Caco-2 (cell line): ENCODE measurements at regions not wholly inside any gene's neighbourhood (a gene's known extent, or its start where the extent isn't known, plus 50 kb on each side); places are given as distances from the start of the nearest gene placed in this dataset.

Experiments
- BruUV-seq: library from RNA; stranded (reverse); fragments of 400-500 nt; replicated peaks from 2 replicates; lab custom pipeline; 2021; lab: Mats Ljungman, UMichigan
- CTCF ChIA-PET: fragments of 300-600 bp; sonication (Branson Sonifier 250); formaldehyde crosslinking; loops from one replicate; lab custom pipeline; 2022; ENCODE audit warnings: antibody characterized with exemption; lab: Charles Lee
- POLR2A ChIA-PET: fragments of 300-600 bp; sonication (Branson Sonifier 250); formaldehyde crosslinking; loops from one replicate; lab custom pipeline; 2022; ENCODE audit warnings: antibody characterized with exemption; lab: Charles Lee
- DNase-seq, 2 experiments: peaks; one replicate each; pipeline versions ENCODE4 v3.0.0 to v3.0.0-alpha.2; 2020 to 2022
- H3K27me3 ChIP-seq: replicated peaks from 2 replicates; pipeline ENCODE4 v1.6.0; 2011; ENCODE audit warnings: low read length; ENCODE audit not compliant: control insufficient read depth, insufficient read depth
- H3K36me3 ChIP-seq: 2 replicates; pipeline ENCODE4 v1.5.1; 2011; ENCODE audit warnings: low read length; ENCODE audit not compliant: control insufficient read depth, insufficient read depth
- H3K4me1 ChIP-seq: fragments of 250-450 bp; sonication (Bioruptor Pico); 2 replicates; pipeline ENCODE4 v1.5.1; 2020; ENCODE audit warnings: mild to moderate bottlenecking
- H3K4me3 ChIP-seq: 2 replicates; pipeline ENCODE4 v1.5.1; 2011; ENCODE audit warnings: low read depth, mild to moderate bottlenecking, control low read depth, low read length
- H3K9me3 ChIP-seq: fragments of 250-450 bp; sonication (Bioruptor Pico); 2 replicates; pipeline ENCODE4 v1.5.1; 2020; ENCODE audit warnings: mild to moderate bottlenecking, moderate library complexity
- H3K27ac Mint-ChIP-seq: one replicate; pipeline ENCODE4 v1.8.0; 2022; ENCODE audit warnings: mixed read lengths; ENCODE audit not compliant: unreplicated experiment
- H3K27me3 Mint-ChIP-seq: one replicate; pipeline ENCODE4 v1.8.0; 2022; ENCODE audit warnings: mixed read lengths; ENCODE audit not compliant: insufficient read depth, unreplicated experiment
- H3K36me3 Mint-ChIP-seq: one replicate; pipeline ENCODE4 v1.8.0; 2022; ENCODE audit warnings: mild to moderate bottlenecking, mixed read lengths; ENCODE audit not compliant: insufficient read depth, unreplicated experiment
- H3K4me1 Mint-ChIP-seq: one replicate; pipeline ENCODE4 v1.8.0; 2022; ENCODE audit warnings: low read depth, mixed read lengths; ENCODE audit not compliant: unreplicated experiment
- H3K4me3 Mint-ChIP-seq: one replicate; pipeline ENCODE4 v1.8.0; 2022; ENCODE audit warnings: mild to moderate bottlenecking, moderate library complexity, mixed read lengths; ENCODE audit not compliant: unreplicated experiment
- H3K9me3 Mint-ChIP-seq: one replicate; pipeline ENCODE4 v1.8.0; 2022; ENCODE audit warnings: mixed read lengths; ENCODE audit not compliant: unreplicated experiment
- CTCF ChIP-seq, 2 experiments: fragments of 200-600 bp in 1 of 2; IDR thresholded peaks; 1 replicate in 1 of 2; 2 replicates in 1 of 2; pipeline versions ENCODE4 v1.5.1 to v1.8.0; 2011 to 2022; ENCODE audit warnings: antibody characterized with exemption in 1 of 2, control low read depth in 1 of 2, inconsistent platforms in 1 of 2, low read depth in 1 of 2, low read length in 1 of 2, mild to moderate bottlenecking in 1 of 2, moderate library complexity in 1 of 2; ENCODE audit not compliant: insufficient read depth in 1 of 2, severe bottlenecking in 1 of 2, unreplicated experiment in 1 of 2
- intact Hi-C: fragments of 100-400 bp; cut with micrococcal nuclease; formaldehyde crosslinking; loops from one replicate; pipeline ENCODE4 v1.10.0; 2022; ENCODE audit not compliant: unreplicated experiment

GRCh38 chr1:214187121-214187900 lies 93.6 kb upstream of the SMYD2 start:
- Histone ChIP-seq H3K4me3 (peak overlapping the region; percentile 49), H3K4me1 (peaks cover 19% of the 10 kb centered on the region), H3K36me3 (no peaks in the 10 kb centered on the region), H3K27me3 (no peaks in the 10 kb centered on the region; the same call in 1 of the 2 replicates), H3K9me3 (no peaks in the 10 kb centered on the region)
- POLR2A ChIA-PET: no interaction called here
- peak in 1 of 2 experiments; percentile 31 for DNase-seq
- no peak overlapping the region for H3K27ac Mint-ChIP-seq
- H3K4me1 Mint-ChIP-seq: peaks cover 20% of the 10 kb centered on the region
- peak overlapping the region; percentile 70 for H3K4me3 Mint-ChIP-seq
- TF ChIP-seq CTCF (IDR thresholded peaks at IDR 0.05; ENCODE audit: insufficient read depth in 1 of 2, low read depth in 1 of 2, low read length in 1 of 2, severe bottlenecking in 1 of 2, unreplicated experiment in 1 of 2): no peak
- H3K36me3 Mint-ChIP-seq: no peaks in the 10 kb centered on the region
- CTCF ChIA-PET: interaction anchor here (0.5 to 1.6 kb wide), 4 partner anchors 27 to 789 kb away, joined by 3 to 6 read pairs (median 4); no protein-coding TSS in a partner anchor
- H3K9me3 Mint-ChIP-seq: peaks cover 10% of the 10 kb centered on the region
- intact Hi-C loops: loop anchor here (10.0 kb wide), 2 partner anchors 813 to 943 kb away; no protein-coding TSS in a partner anchor
- no TSS peak for BruUV-seq
- no peaks in the 10 kb centered on the region for H3K27me3 Mint-ChIP-seq

- Histone ChIP-seq H3K9me3 (no peaks in the 10 kb centered on the region), H3K36me3 (no peaks in the 10 kb centered on the region), H3K4me1 (peaks cover 19% of the 10 kb centered on the region), H3K4me3 (no peak overlapping the region), H3K27me3 (no peaks in the 10 kb centered on the region; the same call in 1 of the 2 replicates)
- no TSS peak for BruUV-seq
- Mint-ChIP-seq H3K9me3 (peaks cover 4% of the 10 kb centered on the region), H3K27me3 (no peaks in the 10 kb centered on the region), H3K4me1 (peaks cover 20% of the 10 kb centered on the region), H3K4me3 (peak overlapping the region; percentile 12), H3K36me3 (no peaks in the 10 kb centered on the region), H3K27ac (no peak overlapping the region)
- TF ChIP-seq CTCF (IDR thresholded peaks at IDR 0.05; ENCODE audit: insufficient read depth in 1 of 2, low read depth in 1 of 2, low read length in 1 of 2, severe bottlenecking in 1 of 2, unreplicated experiment in 1 of 2): no peak
- ChIA-PET POLR2A (no interaction called here), CTCF (no interaction called here)
- DNase-seq: no peak
- intact Hi-C loops: loop anchor here (10.0 kb wide), 2 partner anchors 813 to 943 kb away; no protein-coding TSS in a partner anchor
These were observed 93.0 kb upstream of the SMYD2 start for GRCh38 chr1:214187933-214188332.

GRCh38 chr1:214188835-214189234 lies 92.1 kb upstream of the SMYD2 start:
- Histone ChIP-seq H3K27me3 (no peaks in the 10 kb centered on the region; the same call in 1 of the 2 replicates), H3K36me3 (no peaks in the 10 kb centered on the region), H3K4me3 (no peak overlapping the region), H3K9me3 (no peaks in the 10 kb centered on the region), H3K4me1 (peaks cover 22% of the 10 kb centered on the region)
- TF ChIP-seq CTCF (IDR thresholded peaks at IDR 0.05; ENCODE audit: insufficient read depth in 1 of 2, low read depth in 1 of 2, low read length in 1 of 2, severe bottlenecking in 1 of 2, unreplicated experiment in 1 of 2): no peak
- no peaks in the 10 kb centered on the region for H3K36me3 Mint-ChIP-seq
- no peak overlapping the region for H3K4me3 Mint-ChIP-seq
- ChIA-PET CTCF (no interaction called here), POLR2A (no interaction called here)
- H3K27me3 Mint-ChIP-seq: no peaks in the 10 kb centered on the region
- intact Hi-C loops: loop anchor here (10.0 kb wide), 2 partner anchors 814 to 944 kb away; no protein-coding TSS in a partner anchor
- H3K4me1 Mint-ChIP-seq: peaks cover 25% of the 10 kb centered on the region
- H3K27ac Mint-ChIP-seq: no peak overlapping the region
- BruUV-seq: no TSS peak
- DNase-seq: no peak
- H3K9me3 Mint-ChIP-seq: no peaks in the 10 kb centered on the region
